IPS-11a (cell line): ENCODE measurements at regions not wholly inside any gene's neighbourhood (a gene's known extent, or its start where the extent isn't known, plus 50 kb on each side); places are given as distances from the start of the nearest gene placed in this dataset.

ENCODE experiments used
- H3K4me3 ChIP-seq: one replicate; pipeline ENCODE4 v1.5.1; 2013; ENCODE audit warnings: low read depth, low read length, control low read depth

DNA sequence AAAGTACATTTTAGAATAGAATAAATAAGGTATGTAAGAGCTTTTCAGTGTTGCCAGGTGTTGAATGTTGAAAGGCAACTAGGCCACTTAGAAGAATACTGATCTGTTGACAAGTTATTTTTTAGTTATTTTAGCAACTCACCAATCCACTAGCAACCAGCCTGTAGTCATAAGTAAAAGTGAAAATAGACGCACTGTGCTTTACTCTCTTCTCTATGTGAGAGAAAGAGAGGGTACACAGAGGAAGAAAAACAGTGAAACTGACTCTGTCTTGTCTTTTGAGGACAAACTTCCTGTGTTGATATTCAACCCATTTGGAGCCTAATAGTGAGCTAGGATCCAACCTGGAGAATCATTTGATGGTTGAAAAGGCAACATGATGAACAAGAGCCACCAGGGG lies 327.1 kb upstream of the GOLIM4 start:
- no peak overlapping the region for H3K4me3 ChIP-seq

DNA sequence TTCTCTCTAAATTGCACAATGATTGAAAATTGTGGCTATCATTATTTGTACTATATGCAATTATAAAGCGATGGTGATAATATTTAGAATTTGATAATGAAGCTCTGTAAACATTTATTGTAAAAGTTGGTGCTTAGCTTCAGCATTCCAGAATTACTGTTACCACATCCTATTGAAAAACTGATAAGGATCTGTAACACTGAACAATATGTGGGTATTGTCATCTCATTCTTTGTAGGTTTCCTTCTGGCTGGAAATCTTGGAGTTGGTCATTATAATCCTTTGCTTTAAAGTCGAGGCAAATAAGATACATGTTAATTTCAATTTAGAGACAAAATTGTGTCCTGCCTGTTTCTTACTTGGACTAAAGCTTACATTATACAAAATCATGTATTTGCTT lies 323.4 kb upstream of the GOLIM4 start:
- H3K4me3 ChIP-seq: no peak overlapping the region

DNA sequence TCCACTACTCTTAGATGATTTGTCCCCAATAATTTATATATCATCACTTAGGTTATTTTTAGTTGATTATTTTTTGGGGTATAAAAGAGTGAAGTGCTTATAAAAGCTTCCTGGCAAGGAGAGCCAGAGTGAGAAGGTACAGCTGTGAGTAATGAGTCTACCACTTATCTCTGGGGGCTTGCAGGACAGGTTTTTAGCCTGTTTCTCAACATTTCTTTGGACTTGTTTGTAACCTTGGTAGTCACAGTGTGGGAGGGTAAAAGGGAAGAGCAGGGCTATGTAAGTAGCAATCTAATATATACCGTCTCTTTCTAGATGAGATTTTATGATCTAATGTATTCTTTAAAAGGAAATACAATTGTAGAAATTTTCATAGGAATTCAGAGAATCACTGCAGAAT lies 321.3 kb upstream of the GOLIM4 start:
- no peak overlapping the region for H3K4me3 ChIP-seq

DNA sequence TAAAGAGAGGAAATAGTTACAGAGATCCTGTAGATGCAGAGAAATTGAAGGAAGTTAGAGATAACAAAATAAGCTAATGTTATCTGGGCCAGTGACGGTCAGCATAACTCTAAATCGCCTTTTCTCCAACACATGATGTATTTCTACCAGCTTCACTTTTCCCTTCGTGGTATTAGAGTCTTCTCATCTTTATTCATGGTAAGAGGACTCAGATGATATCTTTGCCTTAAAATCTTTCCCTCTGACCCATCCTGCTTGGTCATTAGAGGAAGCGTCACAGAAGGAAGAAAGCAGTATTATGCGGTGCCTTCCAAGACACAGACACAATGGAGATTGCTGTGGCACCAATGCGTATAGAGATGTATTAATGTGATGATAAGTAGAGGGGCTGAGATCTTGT lies 320.7 kb upstream of the GOLIM4 start:
- H3K4me3 ChIP-seq: no peak overlapping the region

DNA sequence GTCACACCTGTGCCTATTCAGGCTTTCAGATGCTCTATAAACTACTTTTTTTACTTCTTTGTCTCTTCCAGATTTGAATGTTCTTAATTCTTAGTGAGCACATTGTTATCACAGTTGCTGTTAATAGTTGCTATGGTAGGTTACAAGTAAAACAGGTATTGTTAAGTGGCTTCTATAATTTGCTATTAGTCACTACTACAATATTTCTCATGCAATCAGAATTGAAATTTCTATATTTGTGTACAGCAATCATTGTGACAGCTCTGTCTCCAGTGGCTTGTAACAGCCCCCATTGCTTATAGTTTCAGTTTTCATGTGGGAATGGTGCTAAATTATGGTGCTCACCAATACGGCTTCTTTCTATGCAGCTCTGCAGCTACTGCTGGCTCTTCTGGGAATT lies 318.4 kb upstream of the GOLIM4 start:
- H3K4me3 ChIP-seq: no peak overlapping the region

DNA sequence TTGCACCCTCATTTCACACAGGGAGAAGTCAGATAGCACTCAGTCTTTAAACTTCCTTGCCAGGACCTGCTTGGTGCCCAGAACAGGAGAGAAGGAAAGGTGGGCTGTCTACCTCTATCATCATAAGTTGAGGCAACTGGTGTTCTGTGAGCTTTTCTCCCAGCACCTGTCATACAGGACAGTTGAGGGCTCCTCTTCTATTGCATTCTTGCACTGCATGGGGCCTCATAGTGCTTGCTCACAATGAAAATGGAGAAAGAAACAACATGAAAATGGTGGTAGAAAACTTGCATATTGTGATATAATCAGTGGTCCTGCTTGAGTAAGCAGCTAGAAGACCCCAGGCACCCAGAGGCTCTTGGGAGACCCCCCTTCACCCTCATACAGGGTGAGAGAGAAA lies 311.7 kb upstream of the GOLIM4 start:
- H3K4me3 ChIP-seq: no peak overlapping the region

DNA sequence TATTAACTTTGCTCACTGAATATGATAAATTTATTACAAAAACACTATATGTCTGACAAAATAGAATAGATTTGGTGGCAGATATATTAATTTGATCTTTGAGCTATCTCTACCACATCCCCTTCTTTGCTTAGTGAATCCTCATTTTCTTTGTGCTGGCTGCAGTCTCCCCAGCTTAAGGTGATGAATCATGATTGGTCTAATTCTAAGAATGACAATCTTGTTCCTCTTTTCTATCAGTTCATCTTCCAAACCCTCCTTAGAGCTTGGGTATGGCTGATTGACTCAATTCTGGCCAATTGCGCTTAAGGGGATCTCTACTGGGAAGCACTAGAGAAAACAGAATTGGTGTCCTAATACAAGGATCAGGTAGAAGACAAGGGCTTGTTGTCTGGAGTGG lies 309.6 kb upstream of the GOLIM4 start:
- no peak overlapping the region for H3K4me3 ChIP-seq

DNA sequence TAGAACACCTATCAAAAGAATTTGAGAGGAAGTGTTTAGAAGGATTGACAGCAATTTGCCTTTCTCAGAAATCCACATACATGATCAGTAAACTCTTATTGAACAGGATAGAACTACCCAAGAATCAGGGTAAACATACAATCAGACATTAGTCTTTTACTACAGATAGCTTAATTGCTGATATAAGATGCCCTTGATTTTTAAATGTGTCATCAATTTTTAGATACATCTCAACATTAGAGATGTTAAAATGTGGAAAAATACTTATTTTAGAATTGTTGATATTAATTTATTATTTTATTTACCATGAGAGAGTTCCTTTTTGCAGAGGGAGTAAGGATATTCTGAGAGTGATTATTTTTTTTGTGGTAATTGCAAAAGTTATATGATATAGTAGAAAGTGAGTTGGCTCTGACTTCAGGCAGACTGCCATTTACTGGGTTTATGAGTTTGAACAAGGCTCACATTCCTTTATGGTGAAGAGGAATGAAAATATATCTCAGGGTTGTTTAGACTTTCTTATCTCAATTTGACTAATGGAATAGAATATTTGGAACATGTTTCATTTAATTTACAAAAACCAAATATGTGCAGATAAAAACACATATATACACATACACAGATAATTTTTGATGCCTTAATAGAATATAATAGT lies 302.8 kb upstream of the GOLIM4 start:
- no peak overlapping the region for H3K4me3 ChIP-seq

DNA sequence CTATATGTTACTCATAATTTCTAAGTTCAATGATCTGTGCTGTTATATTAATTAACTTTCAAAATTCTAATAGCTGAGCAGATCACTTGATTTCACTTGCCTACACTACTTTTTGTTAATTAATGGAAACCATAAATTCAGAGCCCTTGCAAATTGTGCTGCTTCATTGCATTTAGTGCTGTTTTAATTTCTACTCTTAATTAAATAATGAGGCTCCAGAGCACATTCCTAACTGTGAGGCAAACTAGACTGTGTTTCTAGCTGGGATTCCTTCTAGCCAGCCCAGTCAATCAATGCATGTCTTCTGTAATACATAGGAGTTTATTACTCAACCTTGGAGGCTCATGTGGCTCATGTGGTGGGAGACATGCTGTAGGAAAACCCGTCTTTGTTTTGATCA lies 301.1 kb upstream of the GOLIM4 start:
- no peak overlapping the region for H3K4me3 ChIP-seq

DNA sequence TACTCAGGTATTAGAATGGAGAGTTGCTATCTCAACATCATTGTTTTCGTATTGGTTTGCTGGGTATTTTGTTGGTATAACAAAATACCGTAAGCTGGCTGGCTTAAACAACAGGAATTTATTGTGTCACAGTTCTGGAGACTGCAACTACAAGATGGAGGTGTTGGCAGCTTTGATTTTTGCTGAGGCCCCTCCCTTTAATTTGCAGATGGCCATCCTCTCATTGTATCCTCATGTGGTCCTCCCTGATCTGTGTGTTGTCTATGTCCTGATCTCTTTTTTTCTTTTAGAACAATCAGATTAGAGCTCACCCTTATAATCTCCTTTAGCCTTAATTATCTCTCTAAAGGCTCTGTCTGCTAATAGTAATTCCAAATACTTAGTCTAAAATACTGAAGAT lies 299.8 kb upstream of the GOLIM4 start:
- no peak overlapping the region for H3K4me3 ChIP-seq

DNA sequence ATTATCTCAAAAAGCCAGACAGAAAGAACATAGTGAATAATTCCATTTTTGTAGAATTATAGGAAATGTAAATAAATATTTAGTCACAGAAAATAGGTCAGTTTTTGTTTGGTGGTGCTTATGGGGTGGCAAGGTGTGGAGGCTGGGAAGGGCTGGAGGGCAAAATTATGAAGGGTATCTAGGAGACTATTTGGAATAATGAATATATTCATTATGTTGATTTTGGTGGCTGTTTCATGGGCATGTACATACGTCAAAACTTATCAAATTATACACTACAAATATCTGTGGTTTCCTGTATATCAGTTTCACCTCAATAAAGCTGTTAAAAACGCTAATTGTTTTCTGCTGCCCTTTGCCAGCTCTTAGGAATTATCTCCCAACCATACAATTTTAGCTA lies 298.7 kb upstream of the GOLIM4 start:
- H3K4me3 ChIP-seq: no peak overlapping the region

DNA sequence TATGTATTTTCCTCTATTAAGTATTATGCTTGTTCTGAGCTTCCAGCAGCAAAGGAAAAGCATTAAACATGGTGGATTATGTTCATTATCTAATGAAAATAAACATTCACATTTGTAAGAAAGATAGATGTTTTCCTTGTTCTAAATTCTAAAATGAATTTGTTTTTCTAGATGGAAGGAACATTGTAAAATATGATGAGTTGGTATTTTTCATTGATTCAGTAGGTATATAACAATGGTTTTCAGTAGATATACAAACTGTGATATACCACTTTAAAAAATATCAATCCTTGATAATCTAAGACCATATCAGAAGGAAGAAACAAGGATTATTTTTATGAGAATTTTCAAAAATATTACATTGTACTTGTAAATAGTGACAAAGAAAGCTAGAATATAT lies 290.6 kb upstream of the GOLIM4 start:
- H3K4me3 ChIP-seq: no peak overlapping the region

DNA sequence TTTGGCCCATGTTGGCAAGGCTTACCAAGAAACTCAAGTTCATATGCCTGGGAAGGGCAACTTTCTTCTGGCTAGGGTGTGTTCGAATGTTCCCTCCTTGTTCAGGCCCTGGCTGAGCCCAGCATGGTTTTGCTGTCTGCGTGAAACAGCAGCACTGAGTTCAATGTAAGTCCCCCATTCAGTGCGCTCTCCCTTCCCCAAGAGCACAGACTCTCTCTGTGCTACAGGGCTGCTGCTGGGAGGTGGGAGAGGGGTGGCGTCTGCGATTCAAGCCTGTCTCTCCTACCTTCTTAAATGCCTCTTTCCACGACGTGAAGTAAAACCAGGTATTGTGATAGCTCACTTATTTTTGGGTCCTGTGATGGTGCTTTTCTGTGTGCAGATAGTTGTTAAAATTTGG lies 289.3 kb upstream of the GOLIM4 start:
- no peak overlapping the region for H3K4me3 ChIP-seq

DNA sequence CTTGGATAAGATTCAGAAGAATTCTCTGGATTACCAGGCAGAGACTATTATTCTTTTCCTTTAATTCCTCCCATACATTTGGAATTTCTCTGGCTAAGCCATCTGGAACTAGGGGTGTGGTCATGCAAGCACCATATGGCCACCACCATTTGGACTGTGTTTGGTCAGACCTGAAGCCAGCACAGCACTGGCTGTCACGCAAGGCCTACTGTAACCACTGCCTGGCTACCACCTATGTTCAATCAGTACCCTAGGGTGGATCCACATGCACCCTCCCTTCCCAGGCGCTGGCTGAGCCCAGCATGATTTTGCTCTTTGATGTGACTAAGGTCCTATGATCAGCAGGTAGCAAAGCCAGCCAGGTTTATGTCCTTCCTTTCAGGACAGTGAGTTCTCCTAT lies 287.8 kb upstream of the GOLIM4 start:
- no peak overlapping the region for H3K4me3 ChIP-seq

DNA sequence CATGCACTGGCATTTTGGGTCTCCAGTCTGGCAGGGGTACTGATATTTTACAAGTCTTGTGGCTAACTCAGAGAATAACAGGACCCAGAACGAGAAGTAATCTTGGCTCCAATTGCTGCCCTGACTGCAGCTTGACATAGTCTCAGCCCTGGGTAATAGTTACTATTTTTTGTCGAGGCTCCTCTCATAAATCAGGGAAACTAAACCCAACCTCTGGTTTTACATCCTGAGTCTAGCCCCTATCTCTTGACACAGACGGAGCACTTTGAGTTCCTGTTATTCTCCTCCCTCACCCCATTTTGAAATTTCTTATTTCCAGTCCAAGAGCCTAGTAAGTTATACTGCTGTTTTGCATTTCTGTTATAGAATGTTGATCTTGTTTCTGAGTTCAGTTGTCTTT lies 276.1 kb upstream of the GOLIM4 start:
- H3K4me3 ChIP-seq: no peak overlapping the region

DNA sequence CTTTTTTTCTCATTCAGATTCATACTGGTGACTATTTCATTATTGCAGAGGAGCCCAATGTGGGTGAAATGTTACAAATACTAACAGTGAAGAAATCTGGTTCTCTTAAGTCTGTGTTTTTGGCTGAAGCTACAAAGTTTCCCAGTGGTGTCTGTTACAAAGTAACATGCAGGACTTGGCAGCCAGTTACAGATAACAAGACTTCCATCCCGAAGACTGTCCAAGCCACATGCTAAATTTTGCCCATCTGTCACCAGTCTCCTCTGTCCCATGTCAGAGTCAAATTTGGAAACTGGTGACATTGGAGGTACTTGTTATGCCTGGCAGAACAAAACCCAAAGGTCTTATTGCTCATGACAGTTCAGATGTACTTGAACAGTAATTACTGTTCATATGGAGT lies 269.2 kb upstream of the GOLIM4 start:
- H3K4me3 ChIP-seq: no peak overlapping the region

DNA sequence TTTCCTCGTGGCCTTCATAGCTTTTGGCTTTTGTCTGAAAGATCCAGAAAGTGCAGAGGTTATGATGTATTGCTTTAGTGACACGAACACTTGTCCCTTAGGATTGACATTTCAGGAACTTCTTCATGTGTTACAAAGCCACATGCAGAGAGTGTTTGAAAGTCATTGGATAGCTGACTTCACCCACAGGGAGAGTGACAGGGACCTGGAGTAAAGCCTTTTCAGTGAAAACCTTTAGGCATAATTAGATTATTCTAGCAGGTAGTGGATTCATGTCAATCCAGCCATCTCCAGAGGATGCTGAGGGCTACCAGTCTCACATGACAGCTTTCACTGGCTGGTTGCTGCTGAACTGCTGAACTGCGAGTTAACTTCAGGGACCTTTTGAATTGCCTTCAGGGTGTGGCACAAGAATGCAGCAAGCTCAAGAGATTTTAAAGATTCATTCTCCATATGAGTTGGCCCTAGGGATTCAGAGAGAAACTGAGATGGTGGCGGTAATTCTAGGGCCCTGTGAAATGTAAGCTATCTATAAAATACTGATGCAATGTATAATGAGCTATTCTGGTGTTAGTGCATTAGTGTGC lies 267.0 kb upstream of the GOLIM4 start:
- no peak overlapping the region for H3K4me3 ChIP-seq

DNA sequence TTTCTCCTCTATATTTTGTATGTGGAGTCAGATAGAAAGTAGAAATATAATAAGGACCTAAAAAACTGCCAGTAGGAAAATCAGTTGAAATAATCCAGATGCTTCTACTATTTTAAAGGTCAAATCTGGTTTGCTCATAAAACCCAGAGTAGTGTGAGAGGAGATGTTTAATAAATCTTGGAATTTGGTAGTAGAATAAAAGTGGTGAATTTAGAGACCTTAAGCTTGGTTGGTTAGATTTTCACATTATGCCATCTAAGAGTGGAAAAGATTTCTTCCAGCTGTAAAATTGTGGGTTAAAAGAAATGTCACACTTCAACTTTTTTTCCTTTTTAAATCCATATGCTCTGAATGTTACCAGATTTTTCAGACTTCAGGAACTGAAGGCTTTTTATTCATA lies 266.4 kb upstream of the GOLIM4 start:
- H3K4me3 ChIP-seq: no peak overlapping the region

DNA sequence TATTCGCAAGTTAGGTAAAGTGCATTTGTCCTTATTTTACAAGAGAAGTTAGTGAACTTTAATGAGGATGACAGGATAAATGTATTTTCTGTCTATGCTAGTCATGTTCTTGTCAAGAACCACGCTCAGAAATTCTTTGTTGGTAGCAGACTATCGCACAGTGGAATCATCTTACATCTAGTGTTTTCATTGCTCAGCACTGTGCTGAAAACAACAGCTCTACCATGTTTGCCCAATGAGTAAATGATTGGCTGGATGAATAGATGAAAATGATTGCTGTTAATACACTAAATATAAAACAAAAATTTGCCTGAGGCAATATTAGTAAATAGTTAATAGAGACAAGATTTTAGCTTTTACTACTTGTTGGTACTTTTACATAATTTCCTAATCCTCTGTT lies 265.3 kb upstream of the GOLIM4 start:
- no peak overlapping the region for H3K4me3 ChIP-seq

DNA sequence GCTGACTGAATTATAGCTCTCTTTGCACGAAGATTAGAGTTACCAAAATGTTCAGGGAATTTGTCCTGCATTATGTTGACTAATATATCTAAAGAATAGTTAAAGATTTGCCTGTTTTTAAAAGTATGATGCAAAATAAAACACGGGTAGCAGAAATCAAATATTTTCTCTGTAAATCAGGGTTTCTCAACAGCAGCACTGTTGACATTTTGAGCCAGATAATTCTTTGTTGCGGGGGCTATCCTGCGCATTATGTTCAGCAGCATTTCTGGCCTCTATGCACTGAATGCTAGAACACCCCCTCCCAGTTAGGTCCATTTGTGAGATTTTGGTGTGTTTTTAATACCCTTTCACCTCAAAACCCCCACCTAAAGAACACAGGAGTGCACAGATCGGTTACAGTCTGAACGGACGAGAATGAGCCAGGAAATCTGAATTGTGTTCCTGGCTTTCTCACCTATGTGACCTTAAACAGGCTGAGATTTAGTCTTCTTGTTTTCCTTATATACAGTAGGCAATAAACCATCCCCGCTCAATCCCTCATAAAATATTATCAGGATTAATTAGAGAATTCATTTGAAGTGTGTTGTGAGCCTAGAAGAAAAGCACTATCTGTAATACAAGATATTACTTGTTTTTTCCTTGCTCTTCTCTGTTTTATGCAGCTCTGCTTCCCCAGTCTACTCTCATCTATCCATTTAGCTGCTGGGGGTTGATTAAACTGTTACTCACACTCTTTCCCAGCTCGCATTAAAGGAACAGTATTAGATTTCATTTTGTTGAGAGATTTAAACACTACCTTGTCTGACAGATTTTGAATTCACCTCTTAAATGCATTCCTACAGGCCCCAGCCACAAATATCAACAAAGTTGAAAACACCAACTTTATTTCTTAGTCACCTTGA lies 247.5 kb upstream of the GOLIM4 start:
- no peak overlapping the region for H3K4me3 ChIP-seq

DNA sequence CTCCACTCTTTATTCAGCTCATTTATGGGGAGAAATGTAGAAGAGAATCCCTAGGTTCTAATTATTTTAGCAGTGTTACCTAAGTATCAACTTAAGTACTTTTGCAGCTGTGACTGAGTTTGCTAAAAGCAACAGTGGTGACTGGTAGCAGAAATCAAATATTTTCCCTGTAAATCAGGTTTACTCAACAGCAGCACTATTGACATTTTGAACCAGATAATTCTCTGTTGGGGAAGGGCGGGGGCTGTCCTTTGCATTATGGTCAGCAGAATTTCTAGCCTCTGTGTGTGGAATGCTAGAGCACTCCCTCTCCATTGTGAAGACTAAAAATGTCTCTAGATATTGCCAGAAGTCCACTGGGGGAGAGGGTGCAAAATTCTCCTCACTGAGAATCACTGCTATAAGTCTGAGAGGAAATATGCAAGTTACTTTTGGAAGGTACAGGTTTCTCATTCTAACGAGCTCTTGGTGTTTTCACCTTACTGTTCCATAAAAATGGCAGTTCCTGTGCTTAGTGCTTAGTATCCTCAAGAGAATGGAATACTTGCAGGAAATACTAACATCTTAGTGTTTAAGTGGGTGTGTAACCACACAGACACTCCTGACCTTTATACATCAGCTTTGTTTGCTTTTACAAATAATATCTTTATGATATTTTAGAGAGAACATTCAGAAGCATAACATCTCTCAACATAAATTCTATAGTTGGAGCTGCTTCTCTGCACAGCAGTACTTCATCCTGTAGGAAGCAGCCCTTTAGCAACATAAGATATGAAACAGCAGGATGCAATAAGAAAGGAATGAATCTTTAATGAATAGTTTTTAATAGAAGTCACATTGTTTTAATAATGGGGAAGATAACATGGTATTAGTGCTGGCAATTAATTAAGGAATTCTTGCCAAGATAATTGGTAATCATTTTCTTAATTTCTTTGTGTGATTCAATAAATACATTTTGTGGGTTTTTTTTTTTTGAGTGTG lies 246.5 kb upstream of the GOLIM4 start:
- H3K4me3 ChIP-seq: no peak overlapping the region
